ENCODE measurements at regions not wholly inside any gene's neighbourhood (a gene's known extent, or its start where the extent isn't known, plus 50 kb on each side); places are given as distances from the start of the nearest gene placed in this dataset.

- Histone ChIP-seq H3K4me3 (ENCODE audit: low read length) (no peak overlapping the region), H3K9me2 (replicated peaks; ENCODE audit: control insufficient read depth, low read length) (no peaks in the 10 kb centered on the region), H3K9me3 (ENCODE audit: control insufficient read depth, insufficient read depth, low read length) (no peaks in the 10 kb centered on the region), H3K36me3 (ENCODE audit: control insufficient read depth, low read length) (no peaks in the 10 kb centered on the region), H3K79me2 (ENCODE audit: control insufficient read depth, low read length) (no peaks in the 10 kb centered on the region), H3K4me2 (ENCODE audit: low read length) (no peak overlapping the region), H3F3A (ENCODE audit: control insufficient read depth, insufficient read depth) (no peaks in the 10 kb centered on the region), H3K27me3 (ENCODE audit: control insufficient read depth, low read length) (peaks cover 4% of the 10 kb centered on the region; the same call in 1 of the 2 replicates), H3K27ac (ENCODE audit: low read depth, low read length) (no peak overlapping the region), H3K4me1 (ENCODE audit: control insufficient read depth, low read length) (0 out of 2 replicates have a peak, but pooled peaks cover 3% of the 10 kb centered on the region), H4K20me1 (ENCODE audit: control insufficient read depth, insufficient read depth, low read depth, low read length) (no peaks in the 10 kb centered on the region)
- TF ChIP-seq EZH2phosphoT487 (IDR thresholded peaks at IDR 0.05; ENCODE audit: borderline replicate concordance, low read length), result no peak
- TF ChIP-seq CTCF (IDR thresholded peaks at IDR 0.05; ENCODE audit: low read depth, low read length, poor library complexity, severe bottlenecking), result no peak
Measured at GRCh38 chr16:22664561-22664997, 149.4 kb upstream of the HS3ST2 start.

- TF ChIP-seq EZH2phosphoT487 (IDR thresholded peaks at IDR 0.05; ENCODE audit: borderline replicate concordance, low read length) (no peak), CTCF (IDR thresholded peaks at IDR 0.05; ENCODE audit: low read depth, low read length, poor library complexity, severe bottlenecking) (no peak)
- Histone ChIP-seq H4K20me1 (ENCODE audit: control insufficient read depth, insufficient read depth, low read depth, low read length) (no peaks in the 10 kb centered on the region), H3K9me2 (replicated peaks; ENCODE audit: control insufficient read depth, low read length) (no peaks in the 10 kb centered on the region), H3F3A (ENCODE audit: control insufficient read depth, insufficient read depth) (no peaks in the 10 kb centered on the region), H3K4me2 (ENCODE audit: low read length) (no peak overlapping the region), H3K4me1 (ENCODE audit: control insufficient read depth, low read length) (0 out of 2 replicates have a peak, but pooled peaks cover 3% of the 10 kb centered on the region), H3K79me2 (ENCODE audit: control insufficient read depth, low read length) (no peaks in the 10 kb centered on the region), H3K27ac (ENCODE audit: low read depth, low read length) (no peak overlapping the region), H3K4me3 (ENCODE audit: low read length) (no peak overlapping the region), H3K27me3 (ENCODE audit: control insufficient read depth, low read length) (peaks cover 4% of the 10 kb centered on the region; the same call in 1 of the 2 replicates), H3K9me3 (ENCODE audit: control insufficient read depth, insufficient read depth, low read length) (no peaks in the 10 kb centered on the region), H3K36me3 (ENCODE audit: control insufficient read depth, low read length) (no peaks in the 10 kb centered on the region)
Measured at GRCh38 chr16:22665048-22665797, 148.7 kb upstream of the HS3ST2 start.

- Histone ChIP-seq H3K9me2 (replicated peaks; ENCODE audit: control insufficient read depth, low read length) (no peaks in the 10 kb centered on the region), H3K79me2 (ENCODE audit: control insufficient read depth, low read length) (no peaks in the 10 kb centered on the region), H4K20me1 (ENCODE audit: control insufficient read depth, insufficient read depth, low read depth, low read length) (no peaks in the 10 kb centered on the region), H3K27me3 (ENCODE audit: control insufficient read depth, low read length) (peaks cover 4% of the 10 kb centered on the region; the same call in 1 of the 2 replicates), H3K36me3 (ENCODE audit: control insufficient read depth, low read length) (no peaks in the 10 kb centered on the region), H3K27ac (ENCODE audit: low read depth, low read length) (no peak overlapping the region), H3K9me3 (ENCODE audit: control insufficient read depth, insufficient read depth, low read length) (no peaks in the 10 kb centered on the region), H3K4me3 (ENCODE audit: low read length) (no peak overlapping the region), H3K4me2 (ENCODE audit: low read length) (no peak overlapping the region), H3F3A (ENCODE audit: control insufficient read depth, insufficient read depth) (no peaks in the 10 kb centered on the region), H3K4me1 (ENCODE audit: control insufficient read depth, low read length) (peaks cover 7% of the 10 kb centered on the region; the same call in 1 of the 2 replicates)
- TF ChIP-seq EZH2phosphoT487 (IDR thresholded peaks at IDR 0.05; ENCODE audit: borderline replicate concordance, low read length) (no peak), CTCF (IDR thresholded peaks at IDR 0.05; ENCODE audit: low read depth, low read length, poor library complexity, severe bottlenecking) (no peak)
Measured at GRCh38 chr16:22665803-22666202, 148.2 kb upstream of the HS3ST2 start.
